CD4-positive, alpha-beta T cell treated with Interleukin-15 for 1 hour (primary cell): ENCODE measurements at regions not wholly inside any gene's neighbourhood (a gene's known extent, or its start where the extent isn't known, plus 50 kb on each side); places are given as distances from the start of the nearest gene placed in this dataset.

Source experiments
- DNase-seq: peaks from one replicate; pipeline ENCODE4 v3.0.0-alpha.2; 2020

DNA sequence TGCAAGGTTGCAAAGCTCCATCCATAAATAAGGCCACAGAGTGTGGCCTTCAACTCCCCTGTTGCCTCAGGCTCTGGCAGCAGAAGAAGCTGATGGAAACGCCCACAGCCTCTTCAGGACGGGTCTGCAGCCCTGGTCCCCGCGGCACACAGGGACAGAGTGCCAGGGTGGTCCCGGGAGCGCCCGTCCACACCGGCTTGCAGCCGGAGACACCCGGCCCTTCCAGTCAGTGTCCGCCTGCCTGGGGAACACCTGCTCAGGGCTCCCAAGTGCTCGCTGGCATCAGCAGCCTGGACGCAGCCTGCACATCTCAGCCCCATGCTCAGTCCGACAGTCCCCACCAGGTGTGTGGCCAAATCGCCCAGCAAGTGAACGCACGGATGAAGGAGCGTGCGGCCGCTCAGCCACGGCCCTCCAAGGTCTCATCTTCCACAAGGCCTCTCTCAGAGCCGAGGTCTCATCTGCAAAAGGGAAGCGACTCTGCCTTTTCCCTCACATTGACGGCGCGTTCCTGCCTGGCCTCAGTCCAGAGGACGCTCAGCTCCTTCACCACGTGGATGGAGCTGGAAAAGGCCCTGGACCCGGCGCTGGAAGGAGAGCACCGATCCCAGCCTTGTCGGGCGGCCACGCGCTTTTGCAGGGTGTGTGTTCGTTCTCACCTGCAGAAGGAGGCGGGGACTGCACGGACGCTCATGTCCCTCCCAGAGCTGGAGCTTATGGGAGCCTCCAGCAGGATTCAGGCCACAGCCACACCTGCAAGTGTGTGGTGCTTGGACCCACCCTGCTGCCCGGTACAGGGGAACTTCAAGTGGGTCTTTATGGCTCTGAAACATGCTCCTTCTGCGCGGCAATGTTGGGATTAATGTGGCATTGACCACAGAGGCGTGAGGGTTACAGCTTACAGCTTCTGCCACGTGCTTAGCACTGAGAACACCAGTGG is 180.4 kb downstream of the DLL1 start:
- DNase-seq = no peak

- no peak for DNase-seq
Observed at GRCh38 chr6:170108890-170109587, 181.8 kb downstream of the DLL1 start.

GRCh38 chr6:170108456-170108855 is 182.4 kb downstream of the DLL1 start:
- DNase-seq = no peak

GRCh38 chr6:170107606-170108222 is 183.2 kb downstream of the DLL1 start:
- DNase-seq = no peak

- DNase-seq = no peak
Observed at GRCh38 chr6:170106906-170107525, 183.9 kb downstream of the DLL1 start.

GRCh38 chr6:170102582-170103481 is 188.0 kb downstream of the DLL1 start:
- no peak for DNase-seq

DNA sequence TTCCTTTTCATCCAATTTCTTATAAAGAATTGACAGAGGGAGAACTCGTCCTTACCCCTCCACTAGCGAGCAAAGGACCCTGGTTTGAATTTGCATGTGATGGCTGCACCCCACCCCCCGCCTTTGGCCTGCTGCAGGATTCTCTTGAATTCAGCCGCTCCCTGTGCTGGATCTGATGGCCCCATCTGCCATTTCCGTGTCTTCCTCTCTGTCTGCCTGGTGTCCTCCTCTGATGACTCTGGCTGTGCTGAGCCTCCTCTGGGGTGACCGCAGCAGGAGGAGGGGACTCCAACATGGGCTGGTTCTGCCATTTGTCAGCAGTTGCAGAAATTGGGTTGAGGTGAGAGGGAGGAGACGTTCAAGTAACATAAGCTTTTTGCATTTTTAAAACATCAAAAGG is 188.8 kb downstream of the DLL1 start:
- DNase-seq = no peak

DNA sequence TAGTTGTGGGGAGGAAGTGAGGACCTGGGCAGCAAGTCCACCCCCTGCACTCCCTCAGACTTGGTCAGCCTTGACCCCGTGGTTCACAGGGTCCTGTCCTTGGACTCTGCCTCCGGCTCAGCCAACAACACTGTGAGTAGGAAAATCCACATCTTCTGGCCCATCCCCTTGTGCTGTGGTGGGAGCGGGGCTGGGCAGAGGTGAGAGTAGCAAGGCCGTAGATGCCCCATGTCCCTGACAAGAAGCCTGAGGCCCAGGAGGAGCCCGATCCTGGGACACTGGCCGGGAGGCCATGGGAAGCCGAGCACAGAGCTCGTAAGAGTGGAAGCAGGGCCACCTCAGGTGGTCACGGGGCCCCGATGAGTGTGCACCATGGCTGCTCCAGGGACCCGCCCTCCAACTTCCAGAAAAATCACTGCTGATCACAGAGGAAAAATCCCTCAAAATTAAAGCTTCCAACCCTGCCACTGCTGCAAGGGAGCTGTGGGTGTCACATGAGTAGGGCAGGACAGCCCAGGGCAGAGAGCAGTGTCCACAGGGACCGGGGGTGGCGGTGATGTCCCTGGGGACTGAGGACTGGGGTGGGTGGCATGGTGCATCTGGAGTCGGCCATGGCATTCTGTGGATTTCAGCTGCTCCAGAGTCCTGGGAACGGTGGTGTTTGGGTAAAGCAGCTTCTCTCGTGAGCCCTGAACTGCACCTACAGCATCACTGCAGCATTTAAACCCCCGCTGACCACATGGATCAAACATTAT is 189.4 kb downstream of the DLL1 start:
- no peak for DNase-seq

DNA sequence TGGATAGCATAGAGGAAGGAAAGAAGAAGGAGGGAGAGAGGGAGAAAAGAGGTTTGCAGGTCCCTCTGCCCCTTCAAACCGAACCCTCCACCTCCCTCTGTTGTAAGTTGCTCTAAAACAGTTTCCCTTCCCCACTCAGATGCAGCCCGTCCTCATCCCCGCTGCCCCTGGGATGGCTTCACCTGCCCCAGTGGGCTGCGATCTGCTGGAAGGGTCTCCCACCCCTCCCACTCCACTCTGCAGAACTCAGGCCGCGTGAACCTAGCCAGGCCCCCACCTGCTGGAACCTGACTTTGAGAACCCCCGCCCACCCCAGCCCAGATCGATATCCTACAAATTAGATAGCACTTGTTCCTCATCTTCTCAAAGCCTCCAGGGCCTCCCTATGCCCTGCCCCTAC is 190.8 kb downstream of the DLL1 start:
- DNase-seq = no peak

DNA sequence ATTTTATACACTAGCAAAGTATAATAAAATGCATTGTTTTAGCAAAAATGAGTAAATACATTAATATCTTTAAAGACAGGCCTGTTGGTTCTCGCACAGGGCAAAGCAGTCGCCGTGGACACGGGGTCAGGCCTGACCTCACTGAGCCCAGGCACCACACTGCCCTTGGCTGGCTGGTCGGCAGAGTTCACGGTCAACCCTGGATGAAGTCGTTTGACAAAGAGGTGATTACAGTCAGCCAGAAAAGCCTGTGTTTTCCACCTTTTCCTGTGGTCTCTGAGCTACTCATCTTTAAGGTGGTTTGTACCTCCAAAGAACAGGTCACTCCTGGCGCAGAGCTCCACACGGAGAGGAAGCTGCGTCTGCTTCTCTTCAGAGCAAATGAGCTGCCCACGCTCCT is 191.5 kb downstream of the DLL1 start:
- no peak for DNase-seq

DNA sequence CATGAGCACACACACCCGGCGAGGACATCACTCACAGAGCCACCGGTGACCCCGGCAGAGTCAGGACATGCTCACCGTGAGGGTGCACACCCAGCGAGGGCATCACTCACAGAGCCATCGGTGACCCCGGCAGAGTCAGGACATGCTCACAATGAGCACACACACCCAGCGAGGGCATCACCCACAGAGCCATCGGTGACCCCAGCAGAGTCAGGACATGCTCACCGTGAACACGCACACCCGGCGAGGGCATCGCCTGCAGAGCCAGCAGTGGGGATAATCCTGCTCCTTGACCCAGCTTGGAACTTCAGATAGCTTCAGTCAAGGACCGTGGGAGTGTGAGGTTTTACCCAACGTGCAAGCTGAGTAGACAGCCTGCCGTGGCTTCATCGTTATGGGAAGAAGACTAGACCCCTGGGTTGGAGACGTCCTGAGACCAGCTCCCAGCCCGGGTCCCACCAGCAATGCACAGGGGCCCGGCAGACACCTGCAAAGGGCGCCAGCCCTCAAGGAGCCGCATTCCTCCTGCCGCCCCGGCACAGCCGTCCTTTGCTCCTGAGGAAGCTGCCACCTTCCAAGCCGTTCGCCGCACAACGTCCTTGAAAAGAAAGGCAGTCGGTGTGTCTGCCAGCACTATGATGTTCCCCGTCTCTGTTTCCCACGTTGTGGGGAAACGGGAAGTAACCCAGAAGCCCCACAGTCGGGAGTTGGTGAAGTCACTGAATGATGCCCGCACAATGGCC is 192.3 kb downstream of the DLL1 start:
- no peak for DNase-seq

- no peak for DNase-seq
Observed at GRCh38 chr6:170097505-170098427, 193.1 kb downstream of the DLL1 start.

GRCh38 chr6:170096803-170097504 is 193.9 kb downstream of the DLL1 start:
- no peak for DNase-seq

GRCh38 chr6:170096191-170096802 is 194.6 kb downstream of the DLL1 start:
- DNase-seq = no peak

DNA sequence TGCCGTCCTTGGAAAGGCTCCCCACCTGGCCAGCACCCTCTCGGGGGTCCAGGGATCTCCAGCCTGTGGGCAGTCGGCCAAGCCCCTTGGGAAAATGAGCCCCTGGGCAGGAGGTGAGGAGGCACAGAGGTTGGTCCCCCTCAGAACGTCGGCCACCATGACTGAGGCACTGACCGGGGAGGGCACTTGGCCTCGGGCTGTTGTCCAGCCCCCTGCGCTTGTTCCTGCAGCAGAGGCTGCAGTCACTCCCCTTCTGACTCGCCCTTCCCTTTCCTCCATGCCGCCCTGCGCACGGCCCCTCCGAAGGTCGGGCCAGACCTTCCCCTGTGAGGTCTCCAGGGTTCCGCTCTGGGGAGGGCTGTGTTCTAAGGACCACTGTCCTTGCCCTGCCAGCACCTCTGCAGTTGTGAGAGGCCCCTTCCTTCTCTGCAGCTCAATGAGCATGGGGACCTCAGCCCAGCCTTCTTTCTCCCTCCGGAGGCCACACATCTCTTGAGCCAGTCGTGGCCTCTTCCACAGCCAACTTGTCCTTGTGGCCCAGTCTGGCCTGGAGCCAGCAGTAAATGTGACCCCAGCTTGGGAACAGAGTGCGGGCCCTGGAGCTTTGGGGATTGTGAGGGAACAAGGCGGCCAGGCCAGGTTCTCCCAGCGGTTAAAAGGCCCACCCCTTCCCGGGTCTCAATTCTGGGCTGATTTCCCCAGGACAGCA is 195.5 kb downstream of the DLL1 start:
- no peak for DNase-seq

DNA sequence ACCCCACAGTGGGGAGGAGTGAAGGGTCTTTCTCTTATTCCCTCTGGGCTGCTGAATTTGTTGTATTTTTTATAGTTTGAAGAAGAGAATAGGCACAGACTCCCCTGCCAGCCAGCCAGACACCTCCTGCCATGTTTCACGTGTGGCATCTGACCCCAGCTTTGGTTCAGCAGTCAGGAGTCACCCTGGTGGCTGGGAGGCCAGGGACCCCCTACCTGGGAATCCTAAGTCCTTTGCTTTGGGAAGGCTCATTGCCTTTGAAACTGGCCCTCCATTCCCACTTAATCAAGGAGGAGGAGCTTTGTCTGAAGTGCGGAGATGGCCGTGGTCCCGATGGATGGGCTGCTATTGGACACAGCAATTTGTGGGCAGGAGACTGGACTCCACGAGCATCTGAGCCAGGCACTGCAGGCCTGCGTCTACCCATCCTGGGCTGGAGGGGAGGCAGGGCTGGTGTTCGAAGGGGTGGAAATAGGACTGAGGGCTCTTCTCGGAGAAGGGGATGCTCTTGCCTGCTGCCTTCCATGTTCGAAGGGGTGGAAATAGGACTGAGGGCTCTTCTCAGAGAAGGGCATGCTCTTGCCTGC is 196.1 kb downstream of the DLL1 start:
- DNase-seq = no peak
